ENCODE measurements at regions not wholly inside any gene's neighbourhood (a gene's known extent, or its start where the extent isn't known, plus 50 kb on each side); places are given as distances from the start of the nearest gene placed in this dataset.

DNA sequence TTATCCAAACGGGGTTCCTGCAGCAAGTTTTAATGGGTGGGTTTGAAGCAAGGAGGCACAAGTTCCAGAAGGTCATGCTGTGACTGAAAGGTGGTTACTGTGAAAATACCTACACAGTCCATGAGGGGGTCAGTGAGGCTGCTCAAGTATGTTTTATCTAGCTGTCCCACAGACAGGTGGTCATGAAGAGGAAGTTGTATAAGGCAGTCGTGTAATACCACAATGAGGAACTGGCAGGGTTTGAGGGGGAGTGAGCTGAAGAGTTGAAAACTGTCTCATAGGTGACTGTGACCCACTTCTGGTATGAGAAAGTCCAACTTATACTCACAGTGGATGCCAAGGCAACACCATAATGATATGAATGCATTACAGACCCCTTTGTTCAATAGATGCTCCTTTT is 856.8 kb downstream of the OTOL1 start:
- no peak for DNase-seq

DNA sequence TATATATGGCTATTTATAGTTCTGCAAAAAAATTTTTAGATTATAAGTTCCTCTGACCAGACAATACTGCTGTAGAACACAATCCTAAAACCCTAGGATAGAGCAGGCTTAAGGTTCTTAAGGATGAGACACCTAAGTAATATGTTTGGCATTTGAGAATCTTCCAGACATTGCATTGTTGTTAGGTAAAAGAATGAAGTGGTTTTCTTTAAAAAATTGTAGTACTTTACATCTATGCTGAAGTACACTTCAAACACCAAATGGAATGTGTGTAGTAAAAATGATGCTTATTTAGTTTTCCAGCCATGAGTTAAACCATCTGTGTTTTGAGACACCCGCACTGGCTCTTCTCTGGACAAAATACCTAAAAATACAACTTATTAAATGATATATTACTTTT is 857.7 kb downstream of the OTOL1 start:
- no peak for DNase-seq

DNA sequence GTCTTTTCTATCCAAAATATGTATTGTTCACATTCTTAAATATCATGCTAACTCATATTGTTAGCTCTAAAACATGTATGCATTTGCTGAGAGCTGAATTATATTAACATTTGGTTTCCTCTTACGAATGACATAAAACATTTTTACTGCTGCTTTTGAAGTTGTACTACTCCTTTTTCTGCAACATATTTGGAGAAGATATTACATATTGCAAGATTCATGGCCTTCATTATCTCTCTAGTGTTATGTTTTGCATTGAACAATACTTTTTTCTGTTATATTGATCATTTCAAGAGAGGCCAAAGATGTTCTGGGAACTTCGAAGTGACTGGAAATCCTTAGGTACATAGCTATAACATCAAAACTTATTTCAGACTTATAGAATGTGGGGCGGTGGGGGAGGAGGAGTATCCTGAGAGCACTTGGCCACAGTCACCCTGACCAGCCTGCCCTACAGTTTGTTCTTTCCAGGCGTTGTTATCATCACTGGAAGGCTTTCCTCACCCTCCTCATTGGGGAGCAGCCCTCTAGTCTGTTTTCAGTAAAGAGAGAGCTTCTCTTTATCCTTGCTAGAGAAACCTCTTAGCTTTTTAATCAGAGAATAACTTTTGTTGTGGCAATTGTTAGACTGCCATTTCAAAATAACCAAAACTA is 868.6 kb downstream of the OTOL1 start:
- DNase-seq = no peak

DNA sequence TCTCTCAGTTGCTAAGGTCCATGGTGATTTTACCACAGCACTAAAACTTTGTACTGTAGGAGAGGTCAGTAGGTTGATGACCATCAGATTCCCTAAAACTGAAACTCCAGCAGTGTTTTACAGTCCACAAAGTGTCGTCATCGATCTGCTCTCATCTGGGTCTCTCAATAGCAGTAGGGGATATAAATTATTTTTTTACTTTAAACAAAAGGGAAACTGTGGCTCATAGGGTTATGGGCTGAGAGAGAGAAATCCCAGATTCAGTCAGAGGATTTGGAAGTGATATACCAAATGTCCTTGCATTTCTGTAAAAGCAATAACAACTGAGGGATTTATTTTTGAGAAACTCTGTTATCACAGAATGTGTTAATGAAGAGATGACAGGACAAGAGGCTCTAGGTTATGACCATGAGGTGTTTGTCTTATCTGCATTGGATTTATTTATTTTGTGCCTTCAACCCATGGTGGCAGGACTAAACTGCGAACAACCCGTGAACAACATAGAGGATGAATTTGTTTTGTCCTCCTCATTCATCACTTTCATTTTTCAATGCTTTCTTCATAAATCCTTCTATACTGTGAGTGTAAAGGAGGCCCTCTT is 869.7 kb downstream of the OTOL1 start:
- DNase-seq = no peak

DNA sequence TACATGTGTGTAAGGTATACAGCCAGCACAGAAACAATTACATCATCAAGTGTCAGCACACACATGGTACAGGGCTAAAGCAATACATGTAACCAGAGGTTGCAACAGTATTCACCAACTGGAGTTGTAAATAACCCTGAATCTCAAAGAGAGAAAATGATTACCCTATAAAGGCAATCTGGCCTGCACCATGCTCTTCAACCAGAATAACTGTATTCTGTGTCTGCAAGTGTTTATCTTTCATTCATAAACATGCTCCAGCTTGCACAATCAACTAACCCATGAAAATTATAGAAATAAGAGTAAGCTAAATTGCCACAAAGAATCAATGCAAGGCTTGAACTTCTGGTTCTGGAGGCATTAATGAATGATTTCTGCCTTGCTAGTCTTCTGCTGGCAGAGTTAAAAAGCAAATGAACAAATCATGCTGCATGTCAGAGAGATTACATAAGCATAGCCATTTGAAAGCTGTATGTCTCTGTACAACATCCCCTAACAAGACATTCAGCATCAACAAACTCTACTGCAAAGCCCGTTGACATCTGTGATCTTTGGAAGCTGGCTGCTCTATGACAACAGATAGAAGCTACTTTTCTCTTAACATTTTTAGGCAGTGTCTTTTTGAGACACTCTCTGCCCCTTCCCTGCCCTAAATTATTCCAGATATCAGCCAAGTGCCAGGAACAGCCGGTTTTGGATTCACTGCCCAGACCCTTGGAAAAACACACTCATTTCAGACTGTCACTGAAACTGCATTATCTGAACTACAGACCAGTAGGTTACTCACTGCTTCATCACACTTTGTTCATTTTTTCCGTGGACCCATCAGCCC is 871.0 kb downstream of the OTOL1 start:
- DNase-seq = no peak

DNA sequence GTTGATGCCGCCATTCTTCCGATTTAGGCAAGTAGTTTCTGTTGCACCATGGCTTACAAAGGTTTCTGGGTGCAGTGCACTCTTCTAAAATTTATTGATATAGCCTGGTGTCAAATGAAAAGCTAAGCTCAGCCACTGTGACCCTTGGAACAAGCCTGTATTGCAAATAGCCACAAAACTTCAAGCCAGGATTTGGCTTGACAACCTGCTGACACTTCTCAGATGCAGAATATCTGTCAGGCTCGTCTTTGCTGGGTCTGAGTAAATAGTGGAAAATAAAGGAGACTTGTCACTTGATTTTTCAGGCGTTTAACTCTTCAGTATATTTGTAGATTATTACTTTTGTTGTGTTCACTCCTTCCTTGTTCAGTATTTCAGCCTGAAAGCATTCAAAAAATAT is 871.8 kb downstream of the OTOL1 start:
- no peak for DNase-seq

DNA sequence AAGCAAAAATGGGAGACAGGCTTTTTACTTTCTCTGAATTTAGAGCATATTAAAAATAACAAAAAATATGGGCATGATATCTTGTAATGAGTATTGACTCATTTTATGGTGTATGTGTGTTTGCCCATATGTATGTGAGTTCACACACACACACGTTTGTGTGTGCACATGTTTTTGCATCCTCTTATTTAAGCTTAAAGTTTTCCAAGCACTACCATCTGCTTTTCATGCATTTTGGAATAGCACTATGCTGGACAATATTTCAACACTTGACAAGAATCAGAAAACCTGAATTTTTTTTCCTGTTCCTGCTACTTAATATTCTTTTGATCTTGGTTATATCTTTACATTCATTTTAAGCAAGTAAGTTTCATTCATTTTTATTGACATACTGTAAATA is 872.7 kb downstream of the OTOL1 start:
- DNase-seq = no peak

DNA sequence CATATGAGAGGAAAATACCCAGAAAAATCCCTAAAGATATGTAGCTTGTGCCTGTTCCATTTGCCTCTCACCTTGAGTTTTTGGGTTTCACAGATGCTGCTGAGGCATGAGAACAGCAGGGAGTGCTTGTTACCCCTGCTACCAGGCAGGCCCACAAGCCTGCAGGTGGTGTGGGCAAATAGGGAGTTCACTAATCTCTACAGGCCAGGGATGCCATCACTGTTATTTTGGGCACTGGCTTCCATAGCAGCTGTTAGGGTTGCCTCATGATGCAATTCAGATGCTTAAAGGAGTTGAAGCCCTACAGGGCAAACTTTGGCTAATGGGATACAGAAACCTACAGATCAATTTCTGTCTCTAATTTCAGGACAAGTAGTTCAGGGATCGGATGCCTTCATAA is 873.5 kb downstream of the OTOL1 start:
- DNase-seq = no peak

DNA sequence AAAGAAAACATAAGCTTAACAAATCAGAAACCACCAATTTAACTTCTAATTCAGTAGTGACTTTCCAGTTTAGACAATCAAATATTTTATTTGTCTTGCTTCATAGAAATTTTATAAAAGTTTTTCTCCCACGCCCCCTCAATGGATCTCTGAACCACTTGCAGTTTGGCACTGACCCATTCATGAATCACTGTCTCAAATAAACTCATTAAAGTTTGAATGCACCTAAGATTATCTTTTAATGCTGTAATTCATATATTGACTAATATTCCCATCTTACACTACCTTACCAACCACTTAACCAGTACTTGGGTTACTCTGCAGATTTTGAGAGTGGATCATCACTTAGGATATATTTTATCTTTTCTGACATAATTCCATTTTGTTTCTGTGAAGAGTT is 880.2 kb downstream of the OTOL1 start:
- no peak for DNase-seq

DNA sequence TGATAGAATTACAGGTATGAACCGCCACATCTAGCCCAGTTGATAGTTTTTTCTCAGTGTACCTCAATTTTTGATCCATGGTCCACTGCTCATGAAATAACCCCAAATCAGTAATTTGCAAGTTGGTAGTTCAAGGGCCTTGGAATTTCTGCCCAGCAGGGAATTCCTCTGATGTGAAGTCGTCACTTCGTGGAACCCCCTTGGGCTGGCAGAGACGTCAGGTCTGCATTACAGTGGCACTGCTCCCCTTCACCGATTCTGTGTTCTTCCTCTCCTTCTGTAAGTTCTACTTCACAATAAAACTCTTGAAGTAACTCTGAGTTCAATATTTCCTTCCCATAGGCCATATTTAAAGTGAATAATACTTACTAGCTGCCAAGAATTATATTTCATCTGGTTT is 881.0 kb downstream of the OTOL1 start:
- no peak for DNase-seq

DNA sequence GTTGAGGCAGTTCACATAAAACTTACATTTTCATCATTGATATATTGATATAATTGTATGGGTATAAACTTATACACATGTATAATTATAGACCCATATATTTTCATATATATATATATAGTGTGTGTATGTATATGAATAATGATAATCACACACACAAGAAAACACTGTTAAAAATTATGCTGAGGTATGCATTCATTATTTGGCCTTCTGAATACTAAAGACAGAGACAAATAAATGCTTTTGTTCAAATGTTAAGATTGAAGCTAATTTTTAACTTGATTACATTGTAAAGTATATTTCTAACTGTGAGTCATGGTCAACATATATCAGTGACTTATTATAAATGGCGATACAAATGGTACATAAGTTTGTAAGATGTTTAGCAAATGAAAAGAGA is 888.8 kb downstream of the OTOL1 start:
- no peak for DNase-seq

DNA sequence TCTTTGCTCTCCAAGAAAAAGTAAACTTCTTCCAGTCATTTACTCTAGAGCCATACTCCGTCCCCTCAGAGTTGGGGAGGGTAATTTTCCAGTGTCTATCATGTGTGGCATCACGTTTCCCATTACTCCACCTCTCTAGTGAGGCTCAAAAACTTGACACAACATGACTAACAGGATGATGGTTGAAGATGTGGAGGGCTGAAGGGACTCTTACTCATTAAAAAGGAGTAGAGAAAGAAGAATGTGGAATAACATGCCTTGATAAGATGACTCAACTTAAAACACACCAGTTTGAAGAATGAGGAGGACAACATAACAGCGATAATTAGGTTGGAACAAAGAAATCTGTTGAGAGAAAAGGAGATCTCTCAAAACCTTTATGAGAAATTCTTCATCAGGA is 894.3 kb downstream of the OTOL1 start:
- DNase-seq = no peak

DNA sequence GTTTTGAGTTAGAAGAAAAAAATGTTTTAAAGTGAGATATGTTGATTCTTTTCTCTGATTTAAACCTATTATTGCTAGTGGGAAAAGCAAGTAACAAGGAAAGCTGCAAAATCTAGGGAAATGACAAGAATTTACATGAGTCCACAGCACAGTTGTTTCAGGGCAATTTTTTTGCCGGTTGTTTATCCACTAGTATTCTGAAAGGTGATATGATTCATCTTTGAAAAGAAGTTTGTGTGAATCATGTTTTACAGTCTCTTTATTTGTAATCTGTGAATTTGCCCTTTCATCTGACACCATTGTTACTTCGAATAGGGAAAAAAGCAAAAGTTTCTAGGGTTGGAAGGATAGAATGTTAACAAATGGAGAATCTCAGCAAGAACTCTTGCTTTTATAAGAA is 894.7 kb downstream of the OTOL1 start:
- no peak for DNase-seq

DNA sequence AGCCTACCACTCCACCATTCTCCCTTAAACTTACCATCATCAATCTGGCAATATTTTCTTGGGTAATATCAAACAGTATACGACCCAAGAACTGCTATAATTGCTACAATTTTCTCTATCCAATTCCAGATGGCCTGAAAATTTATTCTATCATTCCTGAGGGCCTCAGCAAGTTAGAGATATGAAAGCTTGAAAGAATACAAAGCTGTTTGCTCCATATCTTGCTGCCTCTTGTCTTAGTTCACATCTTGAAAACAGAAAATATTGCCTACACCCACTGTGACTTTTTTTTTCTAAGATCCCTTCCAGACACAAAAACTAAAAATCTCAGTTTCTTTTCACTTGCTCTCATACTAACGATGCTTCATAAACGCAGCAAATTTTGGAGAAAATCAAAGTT is 898.9 kb downstream of the OTOL1 start:
- DNase-seq = no peak

DNA sequence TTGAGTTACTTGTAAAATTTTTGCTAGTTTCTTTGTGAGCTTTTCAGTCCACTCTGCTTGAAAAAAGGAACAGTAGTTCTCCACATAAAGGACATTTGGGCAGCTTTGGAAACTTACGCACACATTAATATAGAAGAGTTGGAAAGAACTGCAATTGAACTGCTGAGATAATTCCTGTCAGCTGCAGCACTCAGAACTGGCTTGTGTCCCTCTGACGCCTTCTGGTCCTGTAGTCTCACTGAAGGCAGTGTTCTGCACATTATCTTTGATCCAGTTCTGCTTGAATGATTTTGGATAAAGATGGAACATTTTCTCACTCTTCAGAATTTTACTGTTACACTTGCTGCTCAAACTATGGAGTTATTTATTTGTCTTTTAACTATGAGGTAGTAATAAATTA is 901.9 kb downstream of the OTOL1 start:
- DNase-seq = no peak

DNA sequence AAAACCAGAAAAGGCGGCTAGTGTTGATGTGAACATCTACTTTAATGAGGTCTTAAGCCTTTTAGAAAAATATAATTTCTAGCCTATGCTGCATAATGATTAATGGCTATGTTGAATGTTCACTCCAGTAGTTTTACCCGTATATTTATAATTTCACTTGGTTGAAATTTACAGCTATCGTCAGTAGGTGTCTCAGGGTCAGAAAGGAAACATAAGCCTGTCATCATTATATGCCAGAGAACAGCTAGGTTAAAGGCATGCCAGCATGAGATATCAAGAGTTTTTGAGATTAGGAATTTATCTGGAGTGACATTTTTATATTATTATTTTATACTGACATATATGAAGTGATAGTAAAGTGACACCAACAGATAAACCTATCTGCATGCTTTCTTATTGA is 904.1 kb downstream of the OTOL1 start:
- no peak for DNase-seq

DNA sequence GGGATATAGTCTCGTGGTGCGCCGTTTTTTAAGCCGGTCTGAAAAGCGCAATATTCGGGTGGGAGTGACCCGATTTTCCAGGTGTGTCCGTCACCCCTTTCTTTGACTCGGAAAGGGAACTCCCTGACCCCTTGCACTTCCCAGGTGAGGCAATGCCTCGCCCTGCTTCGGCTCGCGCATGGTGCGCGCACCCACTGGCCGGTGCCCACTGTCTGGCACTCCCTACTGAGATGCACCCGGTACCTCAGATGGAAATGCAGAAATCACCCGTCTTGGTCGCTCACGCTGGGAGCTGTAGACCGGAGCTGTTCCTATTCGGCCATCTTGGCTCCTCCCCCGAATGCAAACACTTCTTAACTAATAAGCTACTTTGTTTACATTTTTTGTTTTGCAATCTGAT is 914.9 kb downstream of the OTOL1 start:
- peak; percentile 7 for DNase-seq

DNA sequence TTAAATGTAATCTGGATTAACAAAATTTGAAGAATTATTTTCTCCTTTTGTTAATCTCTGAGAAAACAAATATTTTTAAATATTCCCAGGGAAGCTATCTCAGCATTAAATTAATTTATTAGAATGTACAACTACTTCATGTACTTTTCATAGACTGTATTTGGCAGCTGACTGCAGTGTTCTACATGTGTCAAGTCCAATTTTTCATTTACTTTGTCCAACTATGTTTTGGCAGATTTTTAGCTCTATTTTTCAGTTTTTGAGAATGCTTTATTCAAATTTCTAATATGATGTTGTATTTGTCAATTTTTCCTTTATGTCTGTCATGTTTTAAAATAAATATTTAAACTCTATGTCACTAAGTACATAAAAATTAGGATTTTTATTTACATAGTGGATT is 925.1 kb downstream of the OTOL1 start:
- DNase-seq = no peak

DNA sequence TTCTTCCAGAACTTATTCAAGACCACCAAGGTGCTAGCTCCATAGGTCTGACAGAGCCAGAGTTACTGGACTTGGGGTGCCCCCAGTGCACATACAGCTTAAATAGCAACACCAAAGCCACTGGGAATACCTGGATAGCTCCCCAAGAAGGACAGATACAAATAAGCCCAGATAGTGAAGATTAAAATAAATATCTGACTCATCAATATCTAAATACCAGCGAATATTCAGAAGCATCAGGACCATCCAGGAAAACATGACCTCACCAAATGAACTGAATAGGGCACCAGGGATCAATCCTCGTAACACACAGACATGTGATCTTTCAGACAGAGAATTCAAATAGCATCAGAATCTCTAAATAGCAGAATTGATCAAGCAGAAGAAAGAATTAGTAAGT is 931.6 kb downstream of the OTOL1 start:
- no peak for DNase-seq

DNA sequence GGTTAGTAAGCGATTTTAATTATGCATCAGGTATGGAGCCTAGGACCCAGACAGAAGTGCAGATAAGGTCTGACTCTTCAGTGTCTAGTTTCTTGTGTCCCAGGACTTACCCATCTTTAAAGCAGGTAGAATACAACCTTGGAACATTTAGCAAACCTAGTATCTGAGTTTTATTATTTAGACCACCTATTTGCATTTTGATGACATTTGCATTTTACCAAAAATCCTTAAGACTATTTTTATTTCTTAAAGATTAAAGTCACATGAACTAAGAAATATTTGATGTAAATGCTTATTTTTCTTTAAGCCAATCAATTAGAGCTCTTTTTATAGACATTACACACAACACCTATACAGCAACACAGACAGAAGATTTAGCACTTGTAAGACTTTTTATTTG is 939.1 kb downstream of the OTOL1 start:
- no peak for DNase-seq

DNA sequence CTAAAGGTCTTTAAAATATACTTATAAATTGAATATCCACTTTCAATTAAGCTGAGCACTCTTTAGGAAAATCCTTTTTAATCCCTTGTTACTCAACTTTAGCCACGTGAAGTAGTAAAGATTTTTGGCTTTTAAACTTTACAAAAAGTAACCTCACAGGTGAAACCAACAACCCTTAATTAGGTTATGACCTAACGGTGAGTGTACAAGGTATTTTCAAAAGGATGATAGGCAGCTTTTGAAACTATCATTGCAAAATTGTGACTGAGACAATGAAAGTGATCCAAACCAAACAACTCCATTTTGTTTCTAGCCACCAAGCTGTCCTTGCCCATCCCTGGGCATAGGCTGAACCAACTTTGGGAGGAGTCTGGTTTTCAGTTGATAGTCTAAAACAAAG is 940.2 kb downstream of the OTOL1 start:
- DNase-seq = no peak

DNA sequence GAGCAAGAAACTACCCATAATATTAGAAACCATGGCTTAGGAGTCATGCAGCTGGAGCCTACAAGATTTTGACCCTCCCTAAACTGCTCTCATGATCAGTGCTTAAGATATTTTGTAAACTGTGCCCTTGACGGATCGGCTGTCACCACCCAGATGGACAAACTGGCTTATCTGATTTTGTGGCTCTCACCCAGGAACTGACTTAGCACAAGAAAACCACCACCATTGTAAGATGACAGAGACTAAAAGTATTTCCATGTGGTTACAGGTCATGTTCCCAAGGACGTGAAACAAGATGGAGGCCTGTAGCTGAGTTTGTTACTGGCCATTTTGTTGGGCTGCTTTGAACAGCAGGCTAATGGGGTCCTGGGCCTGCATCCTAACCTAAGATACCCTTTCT is 940.9 kb downstream of the OTOL1 start:
- no peak for DNase-seq

DNA sequence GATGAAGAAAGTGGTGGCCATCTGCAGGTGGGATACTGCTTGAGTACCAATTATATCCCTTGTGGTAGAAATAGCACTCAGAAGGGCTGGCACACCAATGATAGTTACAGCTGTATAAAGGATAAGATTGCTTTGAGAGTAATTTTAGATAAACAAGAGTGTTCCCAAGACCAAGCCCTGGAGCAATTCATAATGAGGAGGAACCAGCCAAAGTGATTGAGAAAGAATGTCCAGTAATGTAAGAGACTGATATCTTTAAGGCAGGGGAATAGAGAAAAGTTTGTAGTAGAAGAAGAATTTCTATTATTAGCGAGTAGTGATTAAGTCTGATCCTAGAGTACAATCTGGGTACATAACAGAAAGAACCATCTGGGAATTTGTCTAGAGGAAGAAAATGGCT is 945.1 kb downstream of the OTOL1 start:
- DNase-seq = no peak

DNA sequence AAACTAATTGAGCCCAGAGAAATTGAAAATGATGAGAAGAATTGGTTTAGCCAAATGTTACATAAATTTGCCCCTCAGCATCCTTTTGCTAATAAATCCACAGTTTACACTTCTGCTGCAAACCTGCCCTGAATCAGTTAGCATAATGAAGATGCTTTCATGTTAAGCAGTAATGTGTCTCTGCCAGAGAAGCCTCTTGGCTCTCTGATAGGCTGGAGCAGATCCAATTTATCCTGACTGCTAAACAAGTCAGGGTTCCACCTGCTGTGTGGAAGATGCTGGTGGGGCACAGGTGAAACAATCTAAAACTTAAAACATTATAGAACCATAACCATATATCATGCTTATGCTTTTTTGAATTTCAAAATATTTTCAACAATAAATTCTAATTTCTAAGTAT is 946.8 kb downstream of the OTOL1 start:
- DNase-seq = peak; percentile 12

DNA sequence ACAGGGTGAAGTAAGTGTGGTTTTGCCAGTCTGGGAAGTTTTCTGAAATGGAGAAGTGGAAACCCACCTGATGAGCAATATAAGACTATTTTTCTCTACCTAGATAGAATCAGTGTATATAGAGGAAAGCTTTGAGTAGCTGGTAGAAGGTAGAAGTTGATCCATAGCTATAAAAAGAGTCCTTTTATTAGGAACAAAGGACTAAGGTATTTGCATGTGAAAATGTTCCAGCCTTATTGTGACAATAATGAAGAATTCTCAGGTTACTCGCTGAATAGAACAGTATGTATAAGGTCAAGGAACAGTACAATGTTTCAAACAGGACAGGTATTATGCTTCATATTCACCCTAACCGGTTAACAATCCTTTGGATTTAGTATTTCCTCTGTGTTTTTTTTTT is 972.2 kb downstream of the OTOL1 start:
- DNase-seq = no peak
